GM12872 (cell line): ENCODE measurements at regions not wholly inside any gene's neighbourhood (a gene's known extent, or its start where the extent isn't known, plus 50 kb on each side); places are given as distances from the start of the nearest gene placed in this dataset.

Experiments used
- CTCF ChIP-seq: IDR thresholded peaks from 3 replicates; pipeline ENCODE4 v1.5.1; 2011; ENCODE audit warnings: low read depth, mild to moderate bottlenecking, low read length, moderate library complexity; ENCODE audit not compliant: insufficient read depth

GRCh38 chr11:95485115-95485900 is 254.3 kb upstream of the SESN3 start:
- no peak for TF ChIP-seq CTCF

- no peak for TF ChIP-seq CTCF
Measured at GRCh38 chr11:95483339-95483738, 252.3 kb upstream of the SESN3 start.

GRCh38 chr11:95478003-95478402 is 247.0 kb upstream of the SESN3 start:
- TF ChIP-seq CTCF = no peak

GRCh38 chr11:95469258-95469657 is 238.3 kb upstream of the SESN3 start:
- no peak for TF ChIP-seq CTCF

GRCh38 chr11:95466416-95466815 is 235.4 kb upstream of the SESN3 start:
- TF ChIP-seq CTCF = no peak

GRCh38 chr11:95465887-95466286 is 234.9 kb upstream of the SESN3 start:
- no peak for TF ChIP-seq CTCF

- TF ChIP-seq CTCF = no peak
Measured at GRCh38 chr11:95461858-95462257, 230.9 kb upstream of the SESN3 start.

GRCh38 chr11:95461348-95461747 is 230.3 kb upstream of the SESN3 start:
- no peak for TF ChIP-seq CTCF
